GM10266 (cell line): ENCODE measurements at regions not wholly inside any gene's neighbourhood (a gene's known extent, or its start where the extent isn't known, plus 50 kb on each side); places are given as distances from the start of the nearest gene placed in this dataset.

Experiments
- DNase-seq: peaks from one replicate; pipeline ENCODE4 v3.0.0; 2012; ENCODE audit errors: extremely low spot score
- TF ChIP-seq, protein P1 (sequence below): IDR thresholded peaks from 2 replicates; pipeline ENCODE4 v1.5.1; 2012; ENCODE audit warnings: mild to moderate bottlenecking, low read depth; ENCODE audit not compliant: control insufficient read depth, insufficient read depth; ENCODE audit errors: missing control alignments

DNA sequence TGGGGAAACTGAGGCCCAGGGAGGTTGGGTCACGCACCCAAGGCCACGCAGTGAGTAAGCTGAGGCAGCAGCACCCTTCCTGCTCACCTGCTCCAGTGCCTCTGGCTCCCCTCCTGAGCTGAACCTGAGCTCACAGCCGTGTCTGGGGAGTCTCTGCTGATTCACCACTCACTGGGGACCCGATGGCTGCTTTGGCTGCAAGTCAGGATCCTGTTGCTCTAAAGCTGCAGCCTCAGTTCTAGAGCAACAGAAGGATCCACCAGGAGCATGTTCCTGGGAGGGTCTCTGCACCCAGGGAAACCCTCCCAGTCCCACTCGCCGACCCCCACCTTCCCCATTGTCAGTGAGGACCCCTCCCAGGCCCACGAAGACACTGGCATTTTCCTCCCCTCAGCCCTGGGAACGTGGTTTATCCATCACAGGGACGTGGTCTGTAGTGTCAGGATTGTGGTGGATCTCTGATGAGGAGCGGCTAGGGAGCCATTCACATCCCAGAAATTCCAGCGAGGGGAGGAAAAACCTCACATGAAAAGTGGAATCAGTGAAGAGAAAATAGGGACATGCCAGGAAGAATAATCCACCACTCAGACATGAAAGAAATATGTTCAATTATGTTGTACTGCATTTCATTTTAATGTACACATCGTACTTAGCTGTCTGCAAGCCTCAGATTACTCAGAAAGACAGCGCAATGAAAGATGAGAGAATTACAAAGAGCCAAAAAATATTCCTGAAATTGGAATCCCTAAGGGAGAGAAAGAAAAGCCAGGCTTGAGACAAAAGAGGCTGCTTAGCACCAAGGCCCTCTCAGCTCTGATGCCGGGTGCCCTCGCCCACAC is 447.2 kb downstream of the MATN1 start:
- TF ChIP-seq, protein P1, sequence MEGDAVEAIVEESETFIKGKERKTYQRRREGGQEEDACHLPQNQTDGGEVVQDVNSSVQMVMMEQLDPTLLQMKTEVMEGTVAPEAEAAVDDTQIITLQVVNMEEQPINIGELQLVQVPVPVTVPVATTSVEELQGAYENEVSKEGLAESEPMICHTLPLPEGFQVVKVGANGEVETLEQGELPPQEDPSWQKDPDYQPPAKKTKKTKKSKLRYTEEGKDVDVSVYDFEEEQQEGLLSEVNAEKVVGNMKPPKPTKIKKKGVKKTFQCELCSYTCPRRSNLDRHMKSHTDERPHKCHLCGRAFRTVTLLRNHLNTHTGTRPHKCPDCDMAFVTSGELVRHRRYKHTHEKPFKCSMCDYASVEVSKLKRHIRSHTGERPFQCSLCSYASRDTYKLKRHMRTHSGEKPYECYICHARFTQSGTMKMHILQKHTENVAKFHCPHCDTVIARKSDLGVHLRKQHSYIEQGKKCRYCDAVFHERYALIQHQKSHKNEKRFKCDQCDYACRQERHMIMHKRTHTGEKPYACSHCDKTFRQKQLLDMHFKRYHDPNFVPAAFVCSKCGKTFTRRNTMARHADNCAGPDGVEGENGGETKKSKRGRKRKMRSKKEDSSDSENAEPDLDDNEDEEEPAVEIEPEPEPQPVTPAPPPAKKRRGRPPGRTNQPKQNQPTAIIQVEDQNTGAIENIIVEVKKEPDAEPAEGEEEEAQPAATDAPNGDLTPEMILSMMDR = no peak
- no peak for DNase-seq

DNA sequence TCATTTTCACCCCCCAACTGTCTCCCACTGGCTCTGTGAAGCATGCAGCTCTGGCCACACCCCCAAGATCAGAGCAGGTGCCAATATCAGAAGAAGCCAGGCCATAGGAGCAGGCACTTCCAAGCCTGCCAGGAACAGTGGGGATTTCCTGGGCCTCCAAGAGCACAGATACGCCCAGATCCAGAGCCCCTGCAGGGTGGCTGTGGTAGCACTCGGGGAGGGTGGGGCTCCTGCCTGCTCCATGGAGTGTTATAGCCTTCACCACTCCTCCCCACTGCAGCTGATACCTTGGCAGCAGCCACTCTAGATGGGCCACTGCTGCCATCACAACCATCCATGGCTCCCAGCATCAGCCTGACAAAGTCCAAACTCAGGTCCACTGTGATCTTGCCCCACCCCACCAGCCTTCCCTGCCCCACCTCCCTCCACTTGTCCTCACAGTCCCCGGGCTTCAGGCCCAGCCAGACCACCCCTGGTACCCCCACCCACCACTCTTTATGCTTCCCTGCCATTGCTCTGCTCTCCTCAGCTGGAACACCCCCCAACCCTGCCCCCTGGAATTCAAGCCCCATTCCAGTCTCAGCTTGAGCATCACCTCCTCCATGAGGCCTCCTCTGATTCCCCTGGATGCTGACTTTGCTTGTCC is 448.3 kb downstream of the MATN1 start:
- TF ChIP-seq, protein P1 = no peak
- DNase-seq = no peak

DNA sequence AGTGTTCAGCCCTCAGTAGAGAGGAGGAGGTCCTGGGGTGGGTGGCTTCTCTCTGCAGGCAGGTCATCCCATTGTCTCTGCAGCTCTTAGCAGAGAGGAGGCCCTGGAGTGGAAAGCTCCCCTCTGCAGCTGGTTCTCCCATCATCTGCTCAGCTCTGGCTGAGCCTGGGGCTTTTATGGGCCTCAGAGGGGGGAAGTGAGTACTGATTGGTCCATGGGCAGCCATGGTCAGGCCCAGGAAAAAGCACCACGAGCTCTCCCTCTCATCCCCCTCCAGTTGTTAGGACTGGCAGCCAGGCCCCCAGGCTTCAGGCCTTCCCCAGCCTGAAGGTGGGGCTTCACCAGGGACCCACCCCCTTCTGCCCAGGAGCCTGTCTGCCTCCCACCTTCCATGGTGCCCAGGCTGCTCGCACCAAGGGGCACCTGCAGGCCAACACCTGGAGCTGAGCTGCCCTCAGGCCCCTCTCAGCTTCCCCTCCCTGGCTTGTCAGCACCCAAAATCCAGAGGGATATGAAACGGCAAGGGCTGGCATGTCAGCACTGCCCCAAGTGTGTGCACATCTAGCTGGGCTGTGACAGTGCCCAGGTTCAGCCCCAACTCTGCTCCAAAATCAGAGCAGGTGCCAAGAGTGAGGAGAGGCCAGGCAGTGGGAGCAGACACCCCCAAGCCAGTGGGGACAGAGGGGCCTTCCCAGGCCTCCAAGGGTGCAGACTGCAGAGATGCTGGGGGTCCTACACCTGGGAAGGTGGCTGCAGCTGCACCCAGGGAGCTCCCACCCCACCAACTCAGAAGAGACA is 449.0 kb downstream of the MATN1 start:
- TF ChIP-seq, protein P1 = no peak
- no peak for DNase-seq

DNA sequence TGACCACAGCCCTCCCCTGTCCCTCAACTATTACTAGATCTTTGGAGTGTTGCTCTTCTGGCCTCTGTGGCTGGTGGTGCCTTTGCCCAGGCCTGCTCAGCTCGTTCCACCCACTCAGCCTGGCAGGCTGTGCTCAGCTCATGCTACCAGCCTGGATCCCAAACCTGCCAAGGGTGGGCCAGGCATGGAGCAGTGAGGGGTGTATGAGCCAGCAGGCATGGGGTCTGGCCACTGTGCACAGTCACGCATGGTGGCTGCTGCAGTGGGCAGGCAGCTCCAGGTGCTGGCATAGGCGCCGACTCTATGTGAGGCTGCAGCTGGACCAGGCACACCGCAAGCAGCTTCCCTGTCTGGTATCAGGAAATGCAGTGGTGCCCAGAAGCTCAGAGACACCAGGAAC is 449.9 kb downstream of the MATN1 start:
- DNase-seq = no peak
- TF ChIP-seq, protein P1 = no peak

DNA sequence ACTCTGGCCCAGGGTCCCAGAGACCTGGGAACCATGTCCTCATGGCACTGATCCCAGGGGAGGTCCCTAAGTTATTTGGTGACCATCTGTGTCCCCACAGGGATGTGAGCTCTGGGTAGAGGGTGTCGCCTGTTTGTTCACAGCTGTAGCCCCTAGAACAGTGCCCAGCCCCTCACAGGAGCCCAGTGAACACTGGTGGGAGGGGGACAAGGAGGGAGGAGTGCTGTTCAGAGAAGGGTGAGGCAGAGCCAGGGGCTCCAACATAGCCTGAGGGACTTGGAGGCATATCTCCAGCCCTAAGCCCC is 450.4 kb downstream of the MATN1 start:
- TF ChIP-seq, protein P1 = no peak
- no peak for DNase-seq

DNA sequence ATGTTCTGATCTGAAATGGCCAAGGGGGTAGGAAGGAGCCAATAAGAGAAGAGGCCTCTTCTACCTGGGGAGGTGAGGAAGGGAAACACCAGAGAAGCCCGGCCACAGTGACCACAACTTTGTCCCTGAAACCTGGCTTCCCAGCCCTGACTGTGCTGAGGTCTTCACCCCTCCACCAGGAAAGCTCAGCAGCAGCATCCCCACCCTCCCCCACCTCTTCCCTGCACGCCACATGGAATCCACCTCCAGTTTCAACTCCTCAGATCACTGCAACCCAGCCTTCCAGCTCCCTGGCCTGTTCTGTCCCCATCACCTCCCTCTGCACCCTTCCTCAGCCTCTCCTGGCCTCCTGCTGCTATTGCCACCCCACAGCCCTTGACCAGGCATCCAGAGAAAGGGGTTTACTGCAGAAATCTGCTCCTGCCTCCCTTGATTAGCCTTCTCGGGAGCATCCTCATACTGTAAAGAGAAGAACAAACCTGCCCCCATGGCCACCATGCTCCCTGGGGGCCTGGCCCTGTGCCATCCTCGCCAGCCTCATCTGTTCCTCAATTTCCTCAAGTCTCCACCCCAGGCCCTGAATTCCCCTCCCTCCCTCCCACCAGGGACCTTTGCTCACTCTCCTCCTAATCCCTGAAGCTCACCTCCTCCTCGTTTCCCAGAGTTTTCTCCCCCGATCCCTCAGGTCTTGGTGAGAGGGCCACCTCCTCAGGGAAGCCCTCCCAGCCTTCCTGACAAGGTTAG is 450.9 kb downstream of the MATN1 start:
- no peak for DNase-seq
- TF ChIP-seq, protein P1 = no peak
